ENCODE measurements at regions not wholly inside any gene's neighbourhood (a gene's known extent, or its start where the extent isn't known, plus 50 kb on each side); places are given as distances from the start of the nearest gene placed in this dataset.

- in situ Hi-C loops (cut with HindIII; ENCODE audit: low pct_ligation_motif_present, low sequenced_read_pairs), result no loop called here
- no peaks in the 10 kb centered on the region for H3K36me3 ChIP-seq (replicated peaks)
- no peak overlapping the region for H3K4me3 ChIP-seq (ENCODE audit: low read depth, low read length)
- TF ChIP-seq, protein P1, sequence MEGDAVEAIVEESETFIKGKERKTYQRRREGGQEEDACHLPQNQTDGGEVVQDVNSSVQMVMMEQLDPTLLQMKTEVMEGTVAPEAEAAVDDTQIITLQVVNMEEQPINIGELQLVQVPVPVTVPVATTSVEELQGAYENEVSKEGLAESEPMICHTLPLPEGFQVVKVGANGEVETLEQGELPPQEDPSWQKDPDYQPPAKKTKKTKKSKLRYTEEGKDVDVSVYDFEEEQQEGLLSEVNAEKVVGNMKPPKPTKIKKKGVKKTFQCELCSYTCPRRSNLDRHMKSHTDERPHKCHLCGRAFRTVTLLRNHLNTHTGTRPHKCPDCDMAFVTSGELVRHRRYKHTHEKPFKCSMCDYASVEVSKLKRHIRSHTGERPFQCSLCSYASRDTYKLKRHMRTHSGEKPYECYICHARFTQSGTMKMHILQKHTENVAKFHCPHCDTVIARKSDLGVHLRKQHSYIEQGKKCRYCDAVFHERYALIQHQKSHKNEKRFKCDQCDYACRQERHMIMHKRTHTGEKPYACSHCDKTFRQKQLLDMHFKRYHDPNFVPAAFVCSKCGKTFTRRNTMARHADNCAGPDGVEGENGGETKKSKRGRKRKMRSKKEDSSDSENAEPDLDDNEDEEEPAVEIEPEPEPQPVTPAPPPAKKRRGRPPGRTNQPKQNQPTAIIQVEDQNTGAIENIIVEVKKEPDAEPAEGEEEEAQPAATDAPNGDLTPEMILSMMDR (IDR thresholded peaks at IDR 0.05; ENCODE audit: low read depth, low read length, missing control alignments), result no peak
- DNase-seq, result no peak
- H3K27ac ChIP-seq, result no peak overlapping the region
- H3K27me3 ChIP-seq (replicated peaks), result no peaks in the 10 kb centered on the region
Measured at GRCh38 chr7:25624051-25624450, 395.8 kb upstream of the NPVF start.

DNA sequence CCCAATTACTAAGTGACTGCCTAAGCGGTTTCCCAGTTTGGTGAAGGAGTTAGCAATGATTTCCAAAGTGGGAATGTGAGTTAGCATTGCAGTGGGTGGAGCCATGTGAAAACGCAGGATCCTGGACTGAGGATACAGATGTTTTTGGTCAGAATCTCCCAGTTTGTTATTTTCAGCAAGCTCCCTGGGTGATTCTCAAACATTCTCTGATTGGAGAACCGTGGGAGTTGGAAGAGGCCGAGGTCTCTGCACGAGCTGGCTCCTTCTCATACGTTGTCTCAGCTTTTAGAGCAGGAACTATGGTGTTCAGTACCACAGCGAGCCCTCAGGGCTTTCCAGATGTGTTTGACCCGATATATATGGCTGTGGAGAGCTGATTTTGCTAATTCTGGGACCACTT lies 396.5 kb upstream of the NPVF start:
- in situ Hi-C loops (cut with HindIII; ENCODE audit: low pct_ligation_motif_present, low sequenced_read_pairs), result no loop called here
- no peaks in the 10 kb centered on the region for H3K27me3 ChIP-seq (replicated peaks)
- no peaks in the 10 kb centered on the region for H3K36me3 ChIP-seq (replicated peaks)
- H3K27ac ChIP-seq, result no peak overlapping the region
- peak; percentile 36 for DNase-seq
- TF ChIP-seq, protein P1 (IDR thresholded peaks at IDR 0.05; ENCODE audit: low read depth, low read length, missing control alignments), result no peak
- no peak overlapping the region for H3K4me3 ChIP-seq (ENCODE audit: low read depth, low read length)

DNA sequence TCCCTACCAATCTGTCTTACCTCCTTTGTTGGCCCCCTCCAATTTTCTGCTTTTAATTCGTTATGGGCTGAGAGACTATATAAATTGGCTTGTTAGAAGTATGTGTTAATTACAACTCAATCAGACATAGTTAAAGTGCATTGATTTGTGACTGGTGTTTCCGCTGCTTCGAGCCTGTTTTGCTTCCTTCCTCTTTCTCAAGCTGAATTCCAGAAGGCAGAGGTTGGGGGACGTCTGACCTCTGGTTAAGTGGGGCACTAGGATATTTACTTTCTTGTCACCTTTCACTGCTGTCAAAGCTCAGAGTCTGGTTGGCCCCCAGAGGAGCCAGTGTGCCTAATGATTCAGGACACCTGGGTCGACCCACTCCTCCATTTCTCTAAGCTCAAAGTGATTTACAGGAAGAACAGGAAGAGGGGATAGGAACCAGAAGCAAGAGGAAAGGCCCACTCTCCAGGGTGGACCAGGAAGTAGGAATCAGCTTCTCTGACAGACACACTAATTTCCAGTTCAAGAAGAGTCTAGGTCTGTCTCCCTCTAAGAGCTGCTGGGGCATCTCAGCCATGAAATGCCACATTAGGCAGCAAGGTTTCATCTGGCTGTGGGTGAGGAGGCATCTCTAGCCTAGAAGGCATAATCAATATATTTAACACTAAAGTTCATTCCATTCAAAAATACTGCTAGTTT lies 397.2 kb upstream of the NPVF start:
- Histone ChIP-seq H3K27me3 (replicated peaks) (no peaks in the 10 kb centered on the region), H3K4me3 (ENCODE audit: low read depth, low read length) (no peak overlapping the region), H3K27ac (no peak overlapping the region), H3K36me3 (replicated peaks) (no peaks in the 10 kb centered on the region)
- no peak for DNase-seq
- TF ChIP-seq, protein P1 (IDR thresholded peaks at IDR 0.05; ENCODE audit: low read depth, low read length, missing control alignments), result no peak
- in situ Hi-C loops (cut with HindIII; ENCODE audit: low pct_ligation_motif_present, low sequenced_read_pairs), result no loop called here

GRCh38 chr7:25626451-25627131 lies 398.3 kb upstream of the NPVF start:
- Histone ChIP-seq H3K27me3 (replicated peaks) (no peaks in the 10 kb centered on the region), H3K36me3 (replicated peaks) (no peaks in the 10 kb centered on the region), H3K4me3 (ENCODE audit: low read depth, low read length) (no peak overlapping the region), H3K27ac (no peak overlapping the region)
- TF ChIP-seq, protein P1 (IDR thresholded peaks at IDR 0.05; ENCODE audit: low read depth, low read length, missing control alignments), result no peak
- in situ Hi-C loops (cut with HindIII; ENCODE audit: low pct_ligation_motif_present, low sequenced_read_pairs), result no loop called here
- DNase-seq, result no peak

GRCh38 chr7:25628446-25628845 lies 400.2 kb upstream of the NPVF start:
- no peak overlapping the region for H3K4me3 ChIP-seq (ENCODE audit: low read depth, low read length)
- in situ Hi-C loops (cut with HindIII; ENCODE audit: low pct_ligation_motif_present, low sequenced_read_pairs), result no loop called here
- DNase-seq, result no peak
- TF ChIP-seq, protein P1 (IDR thresholded peaks at IDR 0.05; ENCODE audit: low read depth, low read length, missing control alignments), result no peak
- H3K36me3 ChIP-seq (replicated peaks), result no peaks in the 10 kb centered on the region
- no peaks in the 10 kb centered on the region for H3K27me3 ChIP-seq (replicated peaks)
- no peak overlapping the region for H3K27ac ChIP-seq

All from brain microvascular endothelial cell (primary cell).